ENCODE measurements at regions not wholly inside any gene's neighbourhood (a gene's known extent, or its start where the extent isn't known, plus 50 kb on each side); places are given as distances from the start of the nearest gene placed in this dataset.
A peak's percentile ranks its signal among the peaks of the same experiment; 100 is the strongest.
"Not testable (repeated sequence)": the region's sequence is repeated elsewhere in the genome, so short reads cannot be mapped to it uniquely, and the experiment has no call there.

GRCh38 chr9:97771641-97772040, 74.5 kb upstream of the XPA start:
- no peak for ATAC-seq
- DNase-seq: no peak
- no peaks in the 10 kb centered on the region for H3K9me3 ChIP-seq
- intact Hi-C loops (cut with DNase I, micrococcal nuclease): no loop called here
- peaks cover 12% of the 10 kb centered on the region for H3K4me1 ChIP-seq (ENCODE audit: low read depth)
- no peaks in the 10 kb centered on the region for H3K36me3 ChIP-seq (ENCODE audit: low read depth)
- no peak for TF ChIP-seq CTCF (IDR thresholded peaks at IDR 0.05)
- no peak overlapping the region for H3K4me3 ChIP-seq

GRCh38 chr9:97772145-97772544, 75.0 kb upstream of the XPA start:
- H3K4me1 ChIP-seq (ENCODE audit: low read depth): peaks cover 12% of the 10 kb centered on the region
- H3K9me3 ChIP-seq: no peaks in the 10 kb centered on the region
- H3K4me3 ChIP-seq: no peak overlapping the region
- no peak for TF ChIP-seq CTCF (IDR thresholded peaks at IDR 0.05)
- ATAC-seq (no peak), DNase-seq (no peak)
- intact Hi-C loops (cut with DNase I, micrococcal nuclease): no loop called here
- H3K36me3 ChIP-seq (ENCODE audit: low read depth): no peaks in the 10 kb centered on the region

GRCh38 chr9:97773091-97773490, 76.0 kb upstream of the XPA start:
- DNase-seq: peak in 2 of 3 donors; percentile 31
- peaks cover 12% of the 10 kb centered on the region for H3K4me1 ChIP-seq (ENCODE audit: low read depth)
- no peaks in the 10 kb centered on the region for H3K36me3 ChIP-seq (ENCODE audit: low read depth)
- peak; percentile 78 for ATAC-seq
- H3K9me3 ChIP-seq: no peaks in the 10 kb centered on the region
- intact Hi-C loops (cut with DNase I, micrococcal nuclease): no loop called here
- H3K4me3 ChIP-seq: no peak overlapping the region
- no peak for TF ChIP-seq CTCF (IDR thresholded peaks at IDR 0.05)

GRCh38 chr9:97773723-97774122, 76.6 kb upstream of the XPA start:
- intact Hi-C loops (cut with DNase I, micrococcal nuclease): no loop called here
- no peaks in the 10 kb centered on the region for H3K36me3 ChIP-seq (ENCODE audit: low read depth)
- H3K9me3 ChIP-seq: peaks cover 6% of the 10 kb centered on the region
- peak; percentile 73 for ATAC-seq
- H3K4me3 ChIP-seq: no peak overlapping the region
- peaks cover 12% of the 10 kb centered on the region for H3K4me1 ChIP-seq (ENCODE audit: low read depth)
- peak in 2 of 3 donors; percentile 67 to 73 for DNase-seq
- no peak for TF ChIP-seq CTCF (IDR thresholded peaks at IDR 0.05)

- Histone ChIP-seq H3K4me1 (ENCODE audit: low read depth) (peaks cover 12% of the 10 kb centered on the region), H3K36me3 (ENCODE audit: low read depth) (no peaks in the 10 kb centered on the region), H3K9me3 (peaks cover 14% of the 10 kb centered on the region), H3K4me3 (no peak overlapping the region)
- DNase-seq (peak in 1 of 3 donors; percentile 72), ATAC-seq (peak; percentile 87)
- no peak for TF ChIP-seq CTCF (IDR thresholded peaks at IDR 0.05)
- intact Hi-C loops (cut with DNase I, micrococcal nuclease): no loop called here
Measured at GRCh38 chr9:97774673-97775072, 77.5 kb upstream of the XPA start.

GRCh38 chr9:97778740-97779139, 74.3 kb upstream of the FOXE1 start:
- DNase-seq; ATAC-seq; H3K4me1 ChIP-seq (ENCODE audit: low read depth); H3K36me3 ChIP-seq (ENCODE audit: low read depth); H3K4me3 ChIP-seq; intact Hi-C loops (cut with DNase I, micrococcal nuclease): not testable (repeated sequence)
- H3K9me3 ChIP-seq: peaks cover 16% of the 10 kb centered on the region
